Type B pancreatic cell (in vitro differentiated cells): ENCODE measurements at regions not wholly inside any gene's neighbourhood (a gene's known extent, or its start where the extent isn't known, plus 50 kb on each side); places are given as distances from the start of the nearest gene placed in this dataset.

Experiments used
- DNase-seq: peaks from one replicate; pipeline ENCODE4 v3.0.0; 2021; ENCODE audit warnings: mixed read lengths; ENCODE audit not compliant: unreplicated experiment; ENCODE audit errors: extremely low spot score
- H3K27ac Mint-ChIP-seq: 2 replicates; pipeline ENCODE4 v1.8.0; 2021; ENCODE audit warnings: mild to moderate bottlenecking, mixed read lengths
- H3K27me3 Mint-ChIP-seq: 2 replicates; pipeline ENCODE4 v1.8.0; 2021; ENCODE audit warnings: mixed read lengths
- H3K36me3 Mint-ChIP-seq: 2 replicates; pipeline ENCODE4 v1.8.0; 2021; ENCODE audit warnings: mixed read lengths
- H3K4me1 Mint-ChIP-seq: one replicate; pipeline ENCODE4 v1.8.0; 2021; ENCODE audit warnings: mixed read lengths; ENCODE audit not compliant: unreplicated experiment
- H3K4me3 Mint-ChIP-seq: 2 replicates; pipeline ENCODE4 v1.8.0; 2021; ENCODE audit warnings: mild to moderate bottlenecking, mixed read lengths
- H3K9me3 Mint-ChIP-seq: 2 replicates; pipeline ENCODE4 v1.8.0; 2021; ENCODE audit warnings: mixed read lengths
- TF ChIP-seq, protein P1 (sequence below): fragments of 200-600 bp; sonication (generic); conservative IDR thresholded peaks from 2 replicates; pipeline ENCODE4 v1.5.0; 2021; ENCODE audit warnings: antibody characterized with exemption, mild to moderate bottlenecking

DNA sequence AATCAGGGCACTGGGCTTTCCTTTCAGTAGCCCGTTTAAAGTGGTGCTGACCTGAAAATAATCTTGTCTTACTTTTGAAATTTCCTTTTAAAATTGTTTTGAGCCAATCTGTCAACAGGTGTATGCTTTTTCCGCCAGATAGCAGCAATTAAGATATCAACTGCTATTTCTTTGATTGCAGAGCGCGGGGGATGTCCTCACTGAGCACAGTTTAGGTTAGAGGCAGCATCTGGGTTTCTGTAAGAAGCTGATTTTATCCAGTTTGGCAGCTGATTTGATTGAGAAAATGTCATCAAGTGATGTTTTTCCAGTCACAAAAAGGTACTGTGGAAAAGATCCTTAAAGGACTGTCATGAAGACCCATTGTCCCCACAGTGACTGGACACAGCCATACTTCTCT is 371.8 kb downstream of the ADAMTS20 start:
- TF ChIP-seq, protein P1, sequence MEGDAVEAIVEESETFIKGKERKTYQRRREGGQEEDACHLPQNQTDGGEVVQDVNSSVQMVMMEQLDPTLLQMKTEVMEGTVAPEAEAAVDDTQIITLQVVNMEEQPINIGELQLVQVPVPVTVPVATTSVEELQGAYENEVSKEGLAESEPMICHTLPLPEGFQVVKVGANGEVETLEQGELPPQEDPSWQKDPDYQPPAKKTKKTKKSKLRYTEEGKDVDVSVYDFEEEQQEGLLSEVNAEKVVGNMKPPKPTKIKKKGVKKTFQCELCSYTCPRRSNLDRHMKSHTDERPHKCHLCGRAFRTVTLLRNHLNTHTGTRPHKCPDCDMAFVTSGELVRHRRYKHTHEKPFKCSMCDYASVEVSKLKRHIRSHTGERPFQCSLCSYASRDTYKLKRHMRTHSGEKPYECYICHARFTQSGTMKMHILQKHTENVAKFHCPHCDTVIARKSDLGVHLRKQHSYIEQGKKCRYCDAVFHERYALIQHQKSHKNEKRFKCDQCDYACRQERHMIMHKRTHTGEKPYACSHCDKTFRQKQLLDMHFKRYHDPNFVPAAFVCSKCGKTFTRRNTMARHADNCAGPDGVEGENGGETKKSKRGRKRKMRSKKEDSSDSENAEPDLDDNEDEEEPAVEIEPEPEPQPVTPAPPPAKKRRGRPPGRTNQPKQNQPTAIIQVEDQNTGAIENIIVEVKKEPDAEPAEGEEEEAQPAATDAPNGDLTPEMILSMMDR, result no peak
- peaks cover 13% of the 10 kb centered on the region for H3K9me3 Mint-ChIP-seq
- H3K27ac Mint-ChIP-seq, result no peak overlapping the region
- H3K4me1 Mint-ChIP-seq, result peaks cover 13% of the 10 kb centered on the region
- H3K36me3 Mint-ChIP-seq, result no peaks in the 10 kb centered on the region
- H3K27me3 Mint-ChIP-seq, result no peaks in the 10 kb centered on the region
- DNase-seq, result no peak
- H3K4me3 Mint-ChIP-seq, result no peak overlapping the region

DNA sequence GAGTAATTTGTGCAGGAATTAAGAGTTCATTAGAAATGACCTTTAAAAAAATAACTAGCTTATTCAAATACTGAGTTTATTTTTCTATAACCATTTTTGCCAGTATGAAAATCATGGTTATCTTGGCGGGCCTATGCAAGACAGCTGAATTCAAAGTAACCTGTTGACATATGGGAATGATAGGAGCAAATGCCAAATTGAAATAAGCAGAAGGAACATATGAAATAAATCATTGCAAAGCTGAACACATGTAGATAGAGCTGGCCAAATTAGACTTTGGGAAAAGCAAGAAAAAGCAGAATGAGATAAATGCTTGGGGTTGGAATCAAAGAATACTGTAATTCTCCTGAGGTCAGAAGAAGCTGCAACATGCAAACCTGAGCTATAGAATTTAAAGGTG is 372.5 kb downstream of the ADAMTS20 start:
- TF ChIP-seq, protein P1, result no peak
- H3K36me3 Mint-ChIP-seq, result no peaks in the 10 kb centered on the region

DNA sequence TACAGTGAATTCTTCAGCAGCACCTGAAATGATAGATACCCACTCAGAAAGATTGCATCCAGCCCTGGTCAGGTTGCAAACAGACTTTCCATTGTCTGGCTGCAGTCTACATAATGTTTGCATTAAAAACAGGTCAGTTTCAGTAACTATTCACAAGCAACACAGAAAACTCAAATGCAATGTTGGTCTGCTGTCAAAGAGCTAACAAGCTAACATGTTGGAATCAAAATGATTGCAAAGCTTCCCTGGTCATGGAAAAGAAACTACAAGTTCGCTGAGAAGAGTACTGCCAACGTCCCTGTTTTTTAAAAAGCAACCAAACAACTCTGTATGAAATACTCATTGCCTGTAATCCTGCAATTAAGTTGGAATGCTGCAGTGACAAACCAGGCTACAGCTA is 374.7 kb downstream of the ADAMTS20 start:
- H3K9me3 Mint-ChIP-seq, result peaks cover 6% of the 10 kb centered on the region
- H3K36me3 Mint-ChIP-seq, result no peaks in the 10 kb centered on the region
- no peaks in the 10 kb centered on the region for H3K27me3 Mint-ChIP-seq
- TF ChIP-seq, protein P1, result no peak
- H3K4me3 Mint-ChIP-seq, result no peak overlapping the region
- no peak overlapping the region for H3K27ac Mint-ChIP-seq
- no peak for DNase-seq
- peaks cover 13% of the 10 kb centered on the region for H3K4me1 Mint-ChIP-seq

More for the DNA sequence above, 372.5 kb downstream of the ADAMTS20 start:
- H3K27me3 Mint-ChIP-seq, result no peaks in the 10 kb centered on the region
- no peak overlapping the region for H3K27ac Mint-ChIP-seq
- no peak overlapping the region for H3K4me3 Mint-ChIP-seq
- H3K4me1 Mint-ChIP-seq, result peaks cover 13% of the 10 kb centered on the region
- peaks cover 13% of the 10 kb centered on the region for H3K9me3 Mint-ChIP-seq
- DNase-seq, result no peak

DNA sequence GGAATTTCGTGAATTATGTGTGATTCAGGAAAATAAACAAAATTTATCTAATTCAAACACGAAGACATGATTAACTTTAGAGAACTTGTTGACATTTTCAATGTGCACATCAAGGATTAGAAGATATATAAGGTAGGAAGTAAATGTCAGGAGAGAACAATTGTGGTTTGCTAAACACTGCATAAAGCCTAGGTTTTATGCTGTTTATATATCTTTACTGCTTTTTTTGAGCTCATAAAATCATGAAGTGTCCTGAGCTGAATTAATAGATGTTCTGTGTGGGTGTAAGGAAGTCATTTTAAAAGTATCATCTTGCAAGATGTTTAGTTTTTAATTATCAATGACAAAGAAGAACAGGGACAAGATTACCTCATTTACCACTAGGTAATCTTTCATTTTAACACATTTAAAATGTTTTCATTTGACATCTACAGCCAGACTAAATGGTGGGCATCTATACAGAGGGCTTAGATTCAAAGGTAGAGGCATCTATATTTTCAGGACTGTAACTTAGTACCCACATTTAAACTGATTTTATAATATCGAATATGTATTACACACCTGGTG is 382.8 kb downstream of the ADAMTS20 start:
- Mint-ChIP-seq H3K27me3 (no peaks in the 10 kb centered on the region), H3K27ac (no peak overlapping the region), H3K36me3 (no peaks in the 10 kb centered on the region), H3K4me3 (no peak overlapping the region), H3K4me1 (peaks cover 5% of the 10 kb centered on the region), H3K9me3 (no peaks in the 10 kb centered on the region)
- TF ChIP-seq, protein P1, result no peak
- DNase-seq, result no peak

DNA sequence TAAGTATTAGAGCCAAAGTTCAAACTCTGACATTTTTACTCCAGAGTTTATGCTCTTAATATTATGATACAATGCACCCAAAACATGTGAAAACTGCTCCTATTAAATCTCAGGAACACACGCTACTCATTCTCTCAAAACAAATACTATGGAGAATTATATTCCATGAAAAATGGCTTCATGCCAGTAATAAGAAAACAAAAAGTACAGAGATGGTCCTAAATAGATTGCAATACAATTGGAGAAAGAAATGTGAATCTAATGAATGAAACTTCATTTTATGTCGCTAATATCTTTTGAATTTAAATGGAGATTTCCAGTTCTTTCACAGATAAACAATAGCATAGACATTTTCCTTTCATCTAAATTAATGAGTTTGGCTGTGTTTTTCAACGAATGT is 384.3 kb downstream of the ADAMTS20 start:
- no peak overlapping the region for H3K27ac Mint-ChIP-seq
- TF ChIP-seq, protein P1, result no peak
- no peak overlapping the region for H3K4me3 Mint-ChIP-seq
- no peak for DNase-seq
- no peaks in the 10 kb centered on the region for H3K27me3 Mint-ChIP-seq
- H3K36me3 Mint-ChIP-seq, result no peaks in the 10 kb centered on the region
- H3K4me1 Mint-ChIP-seq, result peaks cover 5% of the 10 kb centered on the region
- no peaks in the 10 kb centered on the region for H3K9me3 Mint-ChIP-seq

DNA sequence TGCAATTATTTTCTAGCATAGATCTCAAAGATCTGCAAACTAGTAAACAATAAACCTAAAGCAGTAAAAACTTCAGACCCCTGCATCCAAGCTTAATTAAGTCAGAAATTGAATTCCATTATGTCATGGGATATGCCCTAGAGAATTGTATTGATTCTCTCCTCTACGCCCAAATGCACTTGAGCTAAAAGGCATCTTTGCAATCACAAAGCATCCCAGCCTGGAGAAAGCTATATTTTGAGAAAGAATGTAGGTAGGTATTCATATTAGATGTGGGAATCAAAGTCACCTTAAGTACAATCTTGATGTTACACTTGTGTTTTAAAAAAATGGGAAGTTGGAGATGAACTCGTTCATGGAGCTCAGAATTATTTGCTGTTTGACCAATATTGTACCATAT is 386.7 kb downstream of the ADAMTS20 start:
- H3K27ac Mint-ChIP-seq, result no peak overlapping the region
- no peak for DNase-seq
- no peaks in the 10 kb centered on the region for H3K27me3 Mint-ChIP-seq
- H3K36me3 Mint-ChIP-seq, result no peaks in the 10 kb centered on the region
- H3K9me3 Mint-ChIP-seq, result peaks cover 4% of the 10 kb centered on the region
- peaks cover 5% of the 10 kb centered on the region for H3K4me1 Mint-ChIP-seq
- H3K4me3 Mint-ChIP-seq, result no peak overlapping the region
- TF ChIP-seq, protein P1, result no peak
